NCI-H146 treated with DMSO at 0.1 percent for 48 hours (cell line): ENCODE measurements at regions not wholly inside any gene's neighbourhood (a gene's known extent, or its start where the extent isn't known, plus 50 kb on each side); places are given as distances from the start of the nearest gene placed in this dataset.

Experiments used
- DNase-seq: peaks from one replicate; lab custom pipeline; 2025; ENCODE audit not compliant: unreplicated experiment; lab: John Stamatoyannopoulos, UW

DNA sequence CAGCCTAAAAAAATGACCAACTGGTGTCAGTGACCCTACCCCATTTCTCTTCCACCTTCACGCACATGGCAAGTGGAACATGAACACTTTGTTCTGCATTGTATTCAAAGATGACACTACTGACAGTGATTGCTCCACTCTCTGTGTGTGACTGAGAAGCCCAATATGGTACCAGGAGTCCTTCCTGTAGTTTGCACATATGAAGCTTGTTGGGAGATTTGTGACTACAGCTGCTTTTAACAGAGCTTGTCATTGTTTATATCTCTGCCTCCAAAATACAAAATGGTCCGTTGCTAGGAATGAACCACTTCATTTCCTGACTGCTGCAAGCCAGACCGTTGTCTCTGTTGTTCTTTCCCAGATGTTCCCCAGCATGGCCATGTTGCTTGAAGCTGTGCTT, 140.3 kb upstream of the TCF21 start:
- no peak for DNase-seq

DNA sequence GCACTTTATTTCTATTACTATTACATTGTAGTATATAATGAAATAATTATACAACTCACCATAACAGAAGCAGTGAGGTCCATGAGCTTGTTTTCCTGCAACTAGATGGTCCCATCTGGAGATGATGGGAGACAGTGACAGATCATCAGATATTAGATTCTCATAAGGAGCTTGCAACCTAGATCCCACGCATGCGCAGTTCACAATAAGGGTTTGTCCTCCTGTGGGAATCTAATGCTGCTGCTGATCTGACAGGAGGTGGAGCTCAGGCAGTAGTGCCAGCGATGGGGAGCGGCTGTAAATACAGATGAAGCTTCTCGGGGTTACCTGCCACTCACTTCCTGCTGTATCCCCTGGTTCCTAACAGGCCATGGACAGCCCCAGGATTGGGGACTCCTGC, 139.5 kb upstream of the TCF21 start:
- DNase-seq, result no peak

DNA sequence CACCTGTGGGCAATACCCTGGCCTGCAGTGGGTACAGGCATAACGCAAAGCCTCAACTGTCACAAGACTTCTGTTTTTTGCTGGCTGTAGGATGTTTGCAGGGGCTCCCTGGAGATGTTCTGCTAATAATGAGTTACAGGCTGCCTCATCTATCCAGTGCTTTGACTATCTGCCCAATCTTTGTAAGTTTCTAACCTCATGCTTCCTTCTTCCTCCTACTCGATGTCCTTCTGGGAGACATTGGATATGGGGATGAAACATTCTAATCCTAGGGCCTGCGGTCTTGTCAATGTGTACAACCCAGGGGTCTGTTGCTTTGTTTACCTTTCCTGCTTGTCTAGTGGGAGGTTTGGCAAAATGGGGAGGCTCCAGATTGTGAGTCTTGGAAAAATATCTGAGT, 136.8 kb upstream of the TCF21 start:
- DNase-seq, result no peak

DNA sequence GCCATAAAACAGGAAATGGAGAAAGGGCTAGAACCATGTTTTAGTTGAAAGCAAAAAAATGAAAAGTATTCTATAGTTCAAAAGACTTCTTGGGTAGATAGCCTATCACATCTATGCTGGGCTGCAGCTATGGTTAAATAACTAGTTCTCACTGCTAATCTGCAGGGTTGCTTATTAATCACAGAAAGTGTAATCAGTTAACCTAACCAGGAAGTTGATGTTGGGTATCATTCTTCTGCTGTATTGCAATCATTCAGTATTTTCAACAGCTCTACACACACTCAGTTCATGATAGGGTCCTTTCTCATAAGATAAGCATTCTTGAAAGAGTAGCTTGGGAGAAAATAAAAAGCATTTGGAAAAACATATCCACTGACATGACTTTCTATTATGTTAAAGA, 135.2 kb upstream of the TCF21 start:
- DNase-seq, result no peak

DNA sequence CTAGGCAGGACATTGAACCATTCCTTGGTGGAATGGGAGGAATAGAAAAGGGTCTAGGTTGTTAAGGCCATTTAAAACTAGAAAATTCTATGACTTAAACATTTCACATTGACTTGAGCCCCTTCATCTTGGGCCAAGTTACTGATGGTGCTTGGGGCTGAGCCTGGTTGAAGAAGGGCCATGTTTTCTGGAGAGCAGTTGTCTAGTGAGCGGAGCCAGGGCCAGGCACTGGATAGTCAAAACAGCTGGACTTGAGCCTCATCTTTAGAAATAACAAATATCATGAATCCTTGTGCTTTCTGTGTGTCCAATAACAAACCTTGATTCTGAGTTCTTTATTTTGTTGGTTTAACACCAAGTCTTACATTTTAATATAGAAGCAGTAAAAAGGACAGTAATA, 134.6 kb upstream of the TCF21 start:
- DNase-seq, result no peak

DNA sequence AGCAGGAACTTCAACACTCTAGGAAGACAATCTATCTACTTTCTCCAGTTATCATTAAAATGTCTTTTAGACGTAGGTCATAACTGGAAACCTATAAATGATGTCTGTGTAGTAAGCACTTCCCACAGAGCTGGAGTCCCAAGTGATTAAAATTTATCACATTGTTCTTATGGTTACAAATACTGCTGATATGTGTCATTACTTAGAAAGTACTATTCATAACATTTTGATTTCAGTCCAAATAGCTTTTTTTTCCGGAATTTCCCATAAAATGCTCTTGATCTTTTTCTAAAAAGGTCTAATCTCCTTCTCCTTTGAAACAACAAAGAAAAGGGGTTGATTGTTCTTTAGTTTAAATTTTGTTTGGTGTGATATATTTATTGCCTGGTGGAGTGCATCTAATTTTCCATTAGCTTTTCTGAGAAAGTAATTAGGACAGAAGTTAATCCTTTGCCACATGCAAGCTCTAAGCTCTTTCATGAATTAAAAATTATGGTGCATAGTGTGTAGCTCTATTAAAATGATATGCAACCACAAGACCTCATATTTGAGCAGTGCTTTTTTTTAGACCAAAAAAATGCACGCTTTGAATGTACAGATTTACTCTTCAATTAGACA, 132.7 kb upstream of the TCF21 start:
- DNase-seq, result no peak

DNA sequence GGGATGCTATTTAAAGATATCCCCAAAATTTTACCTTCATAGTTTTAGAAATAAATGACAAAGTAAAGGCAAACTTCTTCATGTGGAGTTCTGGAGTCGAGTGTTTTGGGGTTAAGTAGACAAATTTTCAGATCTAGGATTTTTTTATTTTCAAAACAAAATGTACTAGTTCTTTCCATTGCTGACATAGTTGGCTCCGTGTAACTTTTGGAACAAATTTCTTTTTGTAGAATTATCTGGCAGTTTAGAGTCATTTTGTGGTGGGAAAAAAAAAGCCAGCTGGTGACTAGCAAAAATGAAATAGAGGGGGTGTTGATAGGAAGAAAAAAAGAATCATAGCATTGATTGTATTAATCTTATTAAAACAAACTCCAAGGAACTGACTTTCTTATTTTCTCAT, 131.6 kb upstream of the TCF21 start:
- no peak for DNase-seq

DNA sequence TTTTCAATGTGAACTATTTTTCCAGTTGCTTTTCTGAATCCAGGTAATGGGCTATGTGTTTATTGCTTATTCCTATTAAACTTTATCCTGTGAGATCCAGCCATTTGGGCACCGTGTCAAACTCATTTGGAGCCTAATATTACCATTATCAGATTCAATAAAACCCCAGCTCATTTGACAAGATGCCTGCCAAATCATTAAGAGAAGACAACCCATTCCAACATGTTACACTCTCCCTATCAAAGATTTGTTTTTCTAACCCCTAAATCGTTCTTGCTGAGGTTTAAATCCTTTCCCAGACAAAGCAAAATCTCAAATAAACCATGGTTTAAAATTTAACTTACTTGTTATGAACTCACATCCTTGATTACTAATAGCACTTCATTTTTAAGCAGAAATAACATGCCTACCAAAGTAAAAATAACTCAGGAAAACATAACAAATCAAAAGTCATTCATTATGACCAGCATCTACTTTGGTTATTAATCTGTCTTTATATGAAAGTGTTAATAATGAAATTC, 130.0 kb upstream of the TCF21 start:
- no peak for DNase-seq

DNA sequence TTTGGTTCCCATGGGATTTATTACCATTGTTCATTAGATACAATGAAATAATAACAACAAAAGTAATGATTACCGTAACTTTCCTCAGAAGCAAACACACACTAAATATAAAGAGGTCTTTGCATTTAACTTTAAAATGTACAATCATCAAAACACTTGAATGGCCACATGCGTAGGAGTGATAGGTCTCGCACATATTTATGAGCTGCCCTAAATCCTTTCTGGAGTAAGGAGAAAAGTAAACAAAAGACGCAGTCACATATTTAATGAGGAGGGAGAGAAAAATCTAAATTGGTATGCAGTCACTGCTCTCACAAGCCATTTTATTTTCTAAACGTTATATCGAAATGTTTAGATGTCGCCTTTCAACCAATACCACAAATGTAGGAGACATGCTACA, 129.4 kb upstream of the TCF21 start:
- DNase-seq, result no peak

DNA sequence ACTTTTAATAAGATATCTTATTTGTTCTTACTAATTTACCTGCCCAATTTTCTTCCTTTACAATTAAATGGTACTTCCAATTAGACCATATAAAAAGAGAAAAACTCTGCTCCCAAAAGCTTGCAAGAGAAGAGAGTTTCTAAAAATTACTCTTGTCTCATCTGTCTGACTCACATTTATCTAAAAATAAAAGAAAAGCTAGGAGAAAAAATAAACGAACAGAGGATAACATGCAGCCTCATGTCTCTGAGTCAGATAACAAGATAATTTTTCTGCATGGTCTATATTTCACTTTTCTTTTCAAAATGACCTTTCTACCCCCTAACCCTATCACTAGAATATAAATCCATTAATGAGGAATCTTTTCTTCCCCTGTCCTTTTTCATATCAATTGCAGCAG, 127.2 kb upstream of the TCF21 start:
- DNase-seq, result no peak

DNA sequence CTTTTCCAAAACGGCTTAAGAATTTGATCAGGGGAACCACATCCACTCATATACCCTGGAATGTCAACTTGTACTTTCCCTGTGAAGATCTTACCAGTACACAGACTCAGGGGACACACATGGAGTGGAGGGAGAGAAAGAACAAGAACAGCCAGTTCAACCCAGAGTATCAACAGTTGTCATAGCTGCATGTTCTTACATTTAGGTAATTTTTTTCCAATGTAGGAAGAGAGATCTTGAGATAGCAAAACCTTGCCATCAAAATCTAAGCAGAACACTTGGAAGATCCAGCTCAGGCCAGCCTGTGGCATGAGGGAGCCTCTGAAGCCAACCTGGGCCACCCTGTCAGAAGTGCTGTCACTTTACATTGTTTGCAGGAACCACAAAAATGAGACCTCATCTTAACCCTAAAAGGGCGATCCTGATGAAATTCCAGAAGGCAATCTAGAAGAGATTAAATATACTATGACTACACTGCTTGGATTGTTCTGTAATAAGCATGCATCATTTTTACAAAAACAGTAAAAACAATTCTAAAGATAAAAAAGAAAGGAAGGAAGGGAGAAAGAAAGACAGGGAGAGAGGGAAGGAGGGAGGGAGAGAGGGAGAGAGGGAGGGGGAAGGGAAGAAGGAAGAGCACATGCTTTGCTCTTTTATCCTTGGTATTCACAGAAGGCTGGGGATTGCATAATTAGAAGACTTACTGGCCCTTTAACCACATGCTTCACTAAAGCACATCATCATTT, 124.7 kb upstream of the TCF21 start:
- DNase-seq, result no peak

DNA sequence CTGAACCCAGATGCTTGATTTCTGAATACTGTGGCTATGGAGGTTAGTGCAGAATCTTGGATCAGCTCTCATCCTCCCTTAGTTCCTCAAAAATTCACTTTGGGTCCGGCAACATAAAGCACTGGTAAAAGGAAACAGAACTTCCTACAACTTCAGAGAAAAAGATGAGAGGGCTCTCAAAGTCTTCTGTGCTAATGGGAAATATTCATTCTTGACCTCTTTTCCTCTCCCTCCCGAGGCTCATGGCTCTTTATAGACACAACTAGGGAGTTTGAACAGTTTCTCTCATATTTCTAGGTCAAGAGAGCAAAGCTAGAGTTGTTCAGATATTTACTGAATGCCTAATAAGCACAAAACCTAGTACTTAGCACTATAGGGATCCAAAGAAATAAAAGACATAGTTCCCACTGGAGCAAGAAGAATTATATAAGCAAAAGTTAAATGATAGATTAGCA, 124.1 kb upstream of the TCF21 start:
- no peak for DNase-seq

DNA sequence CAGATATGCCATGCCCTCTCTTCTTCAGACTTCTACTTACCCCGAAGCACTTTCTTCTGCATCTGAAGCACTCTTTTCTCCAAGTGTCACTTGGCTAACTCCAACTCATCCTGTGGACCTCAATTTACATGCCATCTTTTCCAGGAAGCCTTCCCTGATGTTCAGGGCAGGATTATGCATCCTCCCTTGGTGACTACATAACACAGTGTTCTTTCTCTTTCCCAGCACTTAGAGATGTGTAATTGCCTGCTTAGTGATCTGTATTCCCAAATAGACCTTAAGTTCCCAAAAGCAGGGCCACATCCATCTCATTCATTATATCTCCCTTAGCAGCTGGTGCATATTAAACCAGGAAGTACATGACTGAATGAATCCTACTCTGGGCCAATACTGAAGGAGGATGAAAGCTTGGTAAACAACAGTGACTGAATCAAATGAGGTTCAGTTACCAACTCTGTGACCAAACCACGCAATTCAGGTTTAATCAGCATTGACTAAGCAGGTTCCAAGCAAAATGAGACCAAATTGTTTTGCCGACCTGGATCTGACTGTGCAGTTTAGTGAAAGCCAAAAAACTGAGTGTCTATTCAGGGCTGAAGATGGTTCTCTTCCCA, 121.4 kb upstream of the TCF21 start:
- DNase-seq, result no peak

DNA sequence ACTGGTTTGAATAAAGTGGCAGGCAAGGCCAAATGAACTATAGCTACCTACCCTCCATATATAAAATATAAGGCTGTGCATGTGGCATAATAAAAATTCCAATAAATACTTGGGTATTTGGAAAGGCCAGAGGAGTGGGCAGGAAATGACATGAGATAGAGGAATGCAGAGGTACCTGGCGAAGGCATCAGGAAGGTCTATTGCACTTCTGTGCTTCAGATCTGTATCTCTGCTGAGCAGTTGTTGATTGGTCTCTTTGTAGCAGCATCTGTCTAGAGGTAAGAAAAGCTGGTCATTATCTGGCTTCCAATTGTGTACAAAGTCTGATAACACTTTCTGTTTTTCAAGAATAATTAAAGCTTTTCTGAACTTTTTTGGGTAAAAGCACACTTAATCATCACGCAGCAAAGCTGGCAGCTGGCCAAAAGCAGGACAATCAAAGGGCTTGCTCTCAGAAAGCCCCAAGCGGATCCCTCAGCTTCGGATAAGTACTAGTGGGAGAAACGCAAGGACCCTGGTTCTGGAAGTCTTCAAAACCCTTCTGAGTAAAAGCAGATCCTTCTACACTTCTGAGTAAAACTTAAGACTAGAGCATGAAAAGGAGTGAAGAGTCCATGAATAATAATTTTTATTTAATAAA, 120.1 kb upstream of the TCF21 start:
- DNase-seq, result no peak

DNA sequence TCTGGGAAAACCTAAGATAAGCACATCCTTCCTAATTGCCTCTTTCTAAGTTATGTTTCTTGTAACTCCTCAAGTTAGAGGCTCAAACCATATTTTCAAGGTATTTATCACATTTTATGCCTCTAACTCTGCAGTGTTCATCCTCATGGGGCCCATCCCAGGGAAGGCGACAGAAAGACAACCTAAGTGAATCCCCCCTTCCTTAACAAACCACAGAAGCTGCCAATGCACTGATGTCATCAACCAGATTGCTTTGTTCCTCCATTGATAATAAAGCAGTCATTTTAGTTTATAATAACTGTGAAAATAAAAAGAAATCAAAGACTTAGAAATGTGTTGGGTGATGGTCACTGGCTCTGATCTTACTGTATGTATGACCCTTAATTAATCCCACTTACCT, 119.5 kb upstream of the TCF21 start:
- DNase-seq, result no peak

DNA sequence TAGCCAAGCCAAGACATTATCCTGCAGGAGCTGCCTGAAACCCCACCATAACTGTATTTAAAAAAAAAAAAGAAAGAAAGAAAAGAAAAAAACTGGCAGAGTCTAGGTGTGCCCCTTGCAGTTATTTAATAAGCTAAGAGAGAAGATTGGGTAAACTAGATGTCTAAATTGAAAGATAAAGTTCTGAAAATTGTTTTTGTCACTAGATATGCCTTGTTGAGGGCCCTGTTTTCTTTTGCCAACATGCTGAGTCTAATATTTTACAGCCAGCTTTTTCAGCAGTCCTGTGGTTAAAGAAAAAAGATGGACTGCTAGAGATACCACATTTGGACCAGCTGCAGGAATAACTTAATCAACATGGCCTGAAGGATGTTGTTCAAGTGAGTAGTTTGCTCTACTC, 116.3 kb upstream of the TCF21 start:
- DNase-seq, result no peak

DNA sequence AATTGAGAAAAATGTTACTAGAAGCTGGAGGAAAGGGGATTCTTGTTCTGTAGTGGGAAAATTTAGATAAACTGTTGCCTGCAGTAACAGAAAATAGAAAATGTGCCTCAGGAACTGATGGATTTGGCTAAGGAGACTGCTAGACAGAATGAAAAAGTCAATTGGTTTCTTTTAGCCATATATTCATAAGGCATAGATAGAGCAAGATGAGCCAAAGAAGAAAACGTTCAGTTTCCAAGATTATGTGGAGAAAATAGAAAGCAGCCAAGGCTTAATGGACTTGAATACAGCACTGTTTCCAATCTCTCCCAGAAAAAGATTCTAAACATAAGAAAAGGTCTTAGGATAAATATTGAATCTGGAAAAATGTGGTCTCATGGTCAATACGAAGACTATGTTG, 115.1 kb upstream of the TCF21 start:
- no peak for DNase-seq

DNA sequence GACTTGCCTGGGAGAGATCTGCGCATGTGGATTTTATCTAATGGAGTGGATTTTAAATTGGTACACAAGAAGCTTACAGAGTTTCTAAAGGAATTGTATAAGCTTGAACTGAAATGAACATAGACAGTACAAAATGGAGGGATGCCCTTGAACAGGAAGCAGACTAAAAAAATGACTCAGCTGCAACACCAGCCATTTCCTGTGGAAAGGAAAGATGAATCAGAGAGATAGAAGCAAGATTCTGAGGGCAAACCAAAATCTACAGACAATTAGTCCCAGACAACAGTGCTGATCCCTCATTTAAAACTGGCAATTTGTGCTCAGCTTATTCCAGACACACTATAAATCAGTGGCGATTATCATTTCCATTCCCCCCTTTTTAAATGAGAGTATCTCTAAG, 114.6 kb upstream of the TCF21 start:
- DNase-seq, result no peak

DNA sequence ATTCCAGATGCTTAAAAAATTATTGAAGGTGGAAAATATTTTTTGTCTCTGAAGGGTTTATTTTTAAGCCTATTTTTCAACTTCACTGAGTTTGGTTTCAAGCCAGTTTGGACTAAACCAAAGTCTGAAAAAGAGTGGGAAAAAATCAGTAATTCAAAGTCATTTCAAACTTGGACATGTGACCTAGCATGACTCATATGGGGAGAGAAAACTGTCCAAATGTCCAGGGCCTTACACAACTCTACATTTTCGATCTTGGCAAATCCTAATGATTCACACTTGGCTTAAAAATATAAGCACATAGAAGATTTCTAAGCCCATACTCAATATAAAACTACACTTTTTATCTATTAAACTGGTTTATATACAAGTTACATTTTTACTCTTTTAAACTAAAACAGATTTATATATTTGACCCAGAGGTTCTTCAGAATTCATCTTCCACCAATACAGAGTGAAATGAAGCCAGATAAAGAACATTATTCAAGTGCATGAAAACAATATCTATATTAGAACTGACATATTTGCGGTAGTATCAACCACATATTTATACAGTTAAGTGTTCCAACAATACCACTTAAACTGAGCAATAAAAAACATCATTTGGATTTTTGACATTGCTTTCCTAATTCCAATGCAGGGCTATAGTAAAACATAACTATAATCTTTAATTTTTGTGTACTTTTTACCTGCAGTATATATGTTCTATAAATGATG, 110.3 kb upstream of the TCF21 start:
- DNase-seq, result no peak

DNA sequence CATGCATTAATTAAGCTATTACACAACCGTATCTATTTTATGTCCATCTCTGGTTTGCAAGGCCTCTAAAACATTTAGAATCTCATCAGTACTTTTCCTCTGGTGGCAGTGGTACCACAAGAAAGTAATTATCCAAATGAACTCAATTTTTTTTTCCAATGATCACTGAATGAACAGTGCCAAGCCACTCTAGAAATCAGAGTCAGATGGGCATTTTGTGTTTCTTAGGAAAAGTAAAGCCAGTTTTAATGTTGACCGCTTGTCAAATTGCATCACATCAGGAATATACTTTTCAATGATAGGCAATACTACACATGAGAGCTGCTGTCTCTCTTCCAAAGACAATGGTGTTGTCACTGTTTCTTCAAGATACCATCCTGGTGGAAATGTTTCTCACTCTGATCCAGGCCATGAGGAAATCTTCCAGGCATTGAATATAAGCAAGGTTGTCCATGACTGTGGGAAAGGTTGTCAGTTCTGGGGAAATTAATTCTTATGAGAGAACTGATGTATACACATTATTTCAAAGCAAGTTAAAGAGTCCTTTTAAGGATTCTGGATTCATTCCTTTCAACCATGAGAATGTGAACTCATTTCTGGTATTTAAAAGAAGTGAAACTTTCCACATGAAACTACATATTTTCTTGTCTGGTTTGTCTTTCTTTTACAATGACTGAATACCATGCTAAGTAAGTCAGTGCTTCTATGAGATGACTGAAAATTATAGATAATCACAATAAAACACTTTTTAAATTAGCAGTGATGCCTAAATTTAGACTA, 108.8 kb upstream of the TCF21 start:
- no peak for DNase-seq
